HG03354 (cell line): ENCODE measurements at regions not wholly inside any gene's neighbourhood (a gene's known extent, or its start where the extent isn't known, plus 50 kb on each side); places are given as distances from the start of the nearest gene placed in this dataset.
"Not testable (repeated sequence)": the region's sequence is repeated elsewhere in the genome, so short reads cannot be mapped to it uniquely, and the experiment has no call there.

Experiments
- ATAC-seq: cut with Tn5 transposase; IDR thresholded peaks from one replicate; pipeline ENCODE4 v1.9.1; 2021; ENCODE audit warnings: mild to moderate bottlenecking; ENCODE audit not compliant: unreplicated experiment, poor library complexity, severe bottlenecking

DNA sequence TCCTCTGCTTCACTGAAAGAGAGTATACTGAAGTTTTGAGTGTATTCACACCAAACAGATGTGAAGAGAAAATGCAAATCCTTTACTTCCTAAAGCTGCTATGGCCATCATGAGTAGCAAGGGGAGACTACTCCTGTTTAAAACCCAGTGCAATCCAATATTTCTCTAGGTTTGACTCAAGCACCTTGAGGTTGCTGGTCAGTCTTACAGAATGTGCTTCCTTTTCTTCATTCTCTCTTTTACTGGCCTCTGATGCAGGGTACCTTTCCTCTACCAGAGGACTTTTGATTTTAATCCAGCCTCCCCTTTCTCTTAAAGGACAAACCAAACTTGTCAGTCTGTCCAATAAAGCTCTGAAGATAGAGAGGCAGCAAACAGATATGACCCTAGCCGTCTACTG lies 98.1 kb upstream of the TLE4 start:
- no peak for ATAC-seq

DNA sequence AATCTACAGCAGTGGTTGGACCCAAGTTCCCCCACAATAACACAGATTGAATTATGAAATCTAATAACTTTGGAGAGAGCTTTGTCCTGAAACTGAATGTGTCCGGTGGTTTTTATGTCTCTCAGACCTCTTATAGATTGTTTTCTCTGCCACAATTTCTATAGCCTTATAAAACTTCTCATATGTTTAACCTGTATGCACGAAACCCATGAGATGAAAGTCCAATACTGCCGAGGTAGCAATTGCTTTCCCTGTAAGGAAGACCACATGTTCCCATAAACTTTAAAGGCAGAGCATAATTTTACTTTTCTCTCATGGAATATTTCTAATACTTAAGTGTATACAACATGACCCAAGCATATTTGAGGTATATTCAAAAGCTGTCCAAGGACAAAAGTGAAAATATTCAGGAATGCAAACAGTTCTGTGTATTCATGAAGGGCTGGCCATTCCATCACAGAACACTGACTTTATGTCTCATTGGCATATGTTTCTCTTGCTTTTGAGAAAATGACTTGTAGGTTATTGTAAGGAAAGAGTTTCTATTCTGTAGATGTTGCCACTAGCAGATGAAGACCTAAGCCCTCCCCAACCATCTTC lies 94.4 kb upstream of the TLE4 start:
- no peak for ATAC-seq

GRCh38 chr9:79477955-79478771 lies 93.6 kb upstream of the TLE4 start:
- peak; percentile 79 for ATAC-seq

DNA sequence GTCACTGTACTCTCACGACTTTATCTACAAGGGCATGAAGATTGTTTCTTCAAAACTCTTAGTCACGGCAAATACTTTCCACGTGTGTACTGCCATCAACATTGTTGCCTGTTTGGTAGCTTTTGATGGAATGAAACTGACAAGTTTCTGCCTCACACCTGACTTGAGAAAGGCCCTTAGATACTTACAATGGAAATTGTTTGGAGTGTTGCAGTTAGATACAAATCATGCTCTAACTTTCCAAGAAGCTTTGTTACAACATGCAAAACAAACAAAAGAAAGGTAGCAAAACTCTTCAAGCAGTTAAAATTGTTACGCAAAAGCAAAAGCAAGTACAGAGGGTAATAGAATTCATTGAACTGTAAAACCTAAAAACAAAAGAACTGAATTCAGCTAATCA lies 91.1 kb upstream of the TLE4 start:
- ATAC-seq: no peak

- ATAC-seq: no peak
Measured at GRCh38 chr9:79481846-79482477, 89.8 kb upstream of the TLE4 start.

- no peak for ATAC-seq
Measured at GRCh38 chr9:79485258-79485657, 86.5 kb upstream of the TLE4 start.

- ATAC-seq: no peak
Measured at GRCh38 chr9:79489261-79490000, 82.3 kb upstream of the TLE4 start.

DNA sequence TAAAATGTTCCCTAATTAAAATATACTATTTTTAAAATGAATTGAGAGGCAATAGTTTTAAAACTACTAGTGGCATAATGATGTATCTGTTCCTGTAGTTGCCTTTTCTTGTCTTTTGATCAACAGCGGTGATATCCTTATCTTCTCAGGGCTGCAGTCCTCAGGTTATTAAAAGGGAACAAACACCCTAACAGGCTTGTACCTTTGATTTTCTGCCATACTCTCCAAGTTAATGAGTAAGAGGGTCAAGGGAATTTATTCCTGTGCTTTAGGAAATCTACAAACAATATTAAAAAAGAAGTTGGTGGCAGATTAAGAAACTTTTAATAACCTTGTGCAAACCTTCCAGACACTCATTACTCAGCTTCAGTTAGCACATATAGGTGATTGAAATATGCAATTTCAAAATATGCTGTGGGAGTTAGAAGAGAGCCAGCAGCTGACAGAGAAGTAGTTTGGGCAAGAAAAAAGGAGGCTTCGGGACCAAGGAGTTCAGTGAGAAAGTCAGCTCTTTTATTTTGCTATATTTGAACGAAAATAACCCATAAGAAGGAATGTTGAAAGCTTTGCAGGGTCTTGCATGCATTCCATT lies 81.0 kb upstream of the TLE4 start:
- no peak for ATAC-seq

DNA sequence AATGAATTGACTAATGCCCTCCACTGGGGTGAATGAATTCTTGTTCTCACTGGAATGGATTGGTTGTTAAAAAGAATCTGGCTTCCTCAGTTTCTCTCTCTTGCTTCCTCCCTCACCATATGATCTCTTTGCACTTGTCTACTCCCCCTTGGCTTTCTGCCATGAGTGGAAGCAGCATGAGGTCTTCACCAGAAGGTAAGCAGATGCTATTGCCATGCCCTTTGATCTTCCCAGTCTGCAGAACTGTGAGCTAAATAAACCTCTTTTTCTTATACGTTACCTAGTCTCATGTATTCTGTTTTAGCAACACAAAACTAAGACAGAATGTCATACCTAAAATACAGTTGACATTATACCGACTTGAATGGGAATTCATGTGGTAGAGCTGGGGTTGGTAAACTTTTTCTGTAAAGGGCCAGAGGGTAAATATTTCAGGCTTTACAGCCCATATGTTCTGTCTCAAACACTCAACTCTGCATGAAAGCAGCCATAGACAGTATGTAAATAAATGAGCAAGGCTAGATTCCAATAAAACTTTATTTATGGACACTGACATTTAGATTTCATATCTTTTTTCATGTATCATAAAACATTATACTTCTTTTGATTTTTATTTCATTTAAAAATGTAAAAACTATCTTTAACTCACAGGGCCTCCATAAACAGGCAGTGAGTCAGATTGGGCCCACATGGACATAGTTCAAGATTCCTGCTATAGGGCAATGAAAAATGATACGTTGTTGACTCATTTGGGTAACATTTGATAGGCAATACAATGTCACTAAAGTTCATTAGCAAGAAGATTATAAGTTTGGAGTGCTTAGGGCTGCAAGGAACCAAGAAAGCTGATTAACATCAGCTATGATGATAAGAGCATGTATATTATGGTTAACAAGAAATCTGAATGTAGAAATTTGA lies 79.4 kb upstream of the TLE4 start:
- ATAC-seq: no peak

DNA sequence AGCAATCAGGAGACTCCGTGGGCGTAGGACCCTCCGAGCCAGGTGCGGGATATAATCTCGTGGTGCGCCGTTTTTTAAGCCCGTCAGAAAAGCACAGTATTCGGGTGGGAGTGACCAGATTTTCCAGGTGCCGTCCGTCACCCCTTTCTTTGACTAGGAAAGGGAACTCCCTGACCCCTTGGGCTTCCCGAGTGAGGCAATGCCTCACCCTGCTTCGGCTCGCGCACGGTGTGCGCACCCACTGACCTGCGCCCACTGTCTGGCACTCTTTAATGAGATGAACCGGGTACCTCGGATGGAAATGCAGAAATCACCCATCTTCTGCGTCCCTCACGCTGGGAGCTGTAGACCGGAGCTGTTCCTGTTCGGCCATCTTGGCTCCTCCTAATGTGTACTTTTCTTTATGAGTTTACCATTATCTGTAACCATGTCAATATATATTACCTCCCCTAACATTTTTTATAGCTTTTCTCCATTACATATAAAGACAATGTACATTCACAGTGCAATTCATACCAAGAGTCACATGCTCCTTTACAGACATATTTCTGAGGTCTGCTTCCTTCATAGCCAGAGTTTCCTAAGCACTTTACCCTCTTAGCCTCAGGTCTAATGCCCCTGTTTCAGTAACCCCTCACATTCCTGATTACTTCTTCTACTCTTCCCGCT lies 71.4 kb upstream of the TLE4 start:
- not testable (repeated sequence) for ATAC-seq

DNA sequence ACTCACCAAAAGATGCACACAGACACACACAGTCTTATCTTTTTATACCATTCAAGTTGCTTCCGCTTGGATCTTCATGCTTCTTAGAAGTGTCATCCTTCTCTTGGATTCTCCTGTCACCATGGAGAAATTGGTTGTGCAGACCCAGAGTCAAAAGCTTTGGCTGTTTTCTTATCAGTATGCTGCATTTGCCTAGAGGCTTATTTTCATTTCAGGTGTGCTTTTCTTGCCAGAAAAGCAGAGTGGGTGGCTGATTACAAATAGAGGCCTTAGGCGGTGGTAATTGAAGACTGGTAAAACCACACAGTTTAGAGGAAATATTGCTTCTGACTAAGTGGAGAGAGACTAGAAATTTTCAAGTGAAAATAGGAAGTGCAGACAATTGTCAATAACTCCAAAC lies 70.2 kb upstream of the TLE4 start:
- no peak for ATAC-seq

DNA sequence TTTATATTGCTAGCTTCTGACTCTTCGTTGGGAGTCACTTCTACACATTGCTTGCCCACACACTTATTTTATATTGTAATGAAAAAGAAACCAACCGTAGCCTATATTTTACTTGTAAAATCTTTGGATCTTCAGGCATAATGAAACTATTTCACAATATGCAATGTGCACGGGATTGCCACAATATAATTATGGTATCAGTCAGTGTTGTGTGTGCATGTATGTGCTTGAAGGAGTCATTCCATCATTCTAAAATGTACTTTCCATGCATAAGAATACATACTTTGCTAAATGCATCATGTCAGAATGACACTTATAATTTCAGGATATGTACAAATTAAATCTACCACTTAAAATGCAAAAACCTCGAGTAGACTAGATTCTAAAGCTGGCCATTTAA lies 64.0 kb upstream of the TLE4 start:
- no peak for ATAC-seq

DNA sequence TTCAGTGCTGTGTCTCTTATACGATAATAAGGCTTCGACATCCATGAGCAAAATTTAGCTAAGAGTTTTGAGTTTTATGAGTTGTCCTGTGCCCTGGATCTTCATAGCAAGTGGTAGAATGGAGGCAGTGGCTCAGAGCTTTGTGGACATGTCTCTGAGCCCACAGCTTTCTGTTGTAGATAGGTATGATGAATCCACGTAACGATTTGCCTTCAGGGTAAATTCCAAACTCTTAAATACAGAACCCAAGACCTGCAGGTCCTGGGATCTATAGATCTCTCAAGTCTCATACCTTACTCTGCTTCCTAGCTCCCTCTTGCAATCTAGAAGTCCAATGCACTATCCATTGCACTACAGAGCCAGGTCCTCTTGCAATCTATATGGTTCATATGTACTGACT lies 59.5 kb upstream of the TLE4 start:
- no peak for ATAC-seq
